ENCODE measurements at regions not wholly inside any gene's neighbourhood (a gene's known extent, or its start where the extent isn't known, plus 50 kb on each side); places are given as distances from the start of the nearest gene placed in this dataset.

GRCh38 chr4:29983890-29984289 lies 736.3 kb upstream of the PCDH7 start:
- DNase-seq (ENCODE audit: low read depth, low spot score) = no peak
- Histone ChIP-seq H3K4me2 (ENCODE audit: low read length) (no peak overlapping the region), H4K20me1 (ENCODE audit: insufficient read depth) (no peaks in the 10 kb centered on the region), H2AFZ (ENCODE audit: low read depth, low read length, poor library complexity, severe bottlenecking) (no peak overlapping the region), H3K27me3 (ENCODE audit: insufficient read depth, low read length) (no peaks in the 10 kb centered on the region), H3K4me1 (ENCODE audit: control insufficient read depth in 1 of 2, insufficient read depth in 2 of 2, low read length in 2 of 2) (no peaks in the 10 kb centered on the region), H3K4me3 (replicated peaks in 1 of 2; ENCODE audit: low read depth in 1 of 2, low read length in 2 of 2) (no peak overlapping the region), H3K9me2 (ENCODE audit: insufficient read depth) (0 out of 2 replicates have a peak, but pooled peaks cover 5% of the 10 kb centered on the region), H3K79me2 (ENCODE audit: insufficient read depth, low read length) (no peaks in the 10 kb centered on the region), H3K36me3 (ENCODE audit: control insufficient read depth in 1 of 2, insufficient read depth in 2 of 2, low read length in 2 of 2) (no peaks in the 10 kb centered on the region), H3K9me3 (ENCODE audit: control insufficient read depth in 1 of 2, insufficient read depth in 1 of 2, low read depth in 1 of 2, low read length in 2 of 2) (no peaks in the 10 kb centered on the region), H3K9ac (ENCODE audit: low read length) (no peak overlapping the region), H3K27ac (ENCODE audit: low read depth, low read length) (no peak overlapping the region)
- TF ChIP-seq ZFX (IDR thresholded peaks at IDR 0.05) (no peak), YY1 (IDR thresholded peaks at IDR 0.05; ENCODE audit: extremely low read depth, insufficient replicate concordance, low read depth, low read length) (no peak), ZBTB33 (IDR thresholded peaks at IDR 0.05; ENCODE audit: extremely low read depth, insufficient replicate concordance, low read length) (no peak), EGR1 (IDR thresholded peaks at IDR 0.05; ENCODE audit: low read depth) (no peak), POLR2A (IDR thresholded peaks at IDR 0.05; ENCODE audit: borderline replicate concordance, extremely low read depth, insufficient read depth, insufficient read length) (no peak), SP1 (IDR thresholded peaks at IDR 0.05; ENCODE audit: low read depth) (no peak), SIN3A (IDR thresholded peaks at IDR 0.05; ENCODE audit: low read depth) (no peak), CTCF (IDR thresholded peaks at IDR 0.05 in 2 of 3, conservative IDR thresholded peaks at IDR 0.05 in 1 of 3; ENCODE audit: borderline replicate concordance in 1 of 3, insufficient read depth in 1 of 3, low read depth in 2 of 3, low read length in 2 of 3) (no peak), RAD21 (IDR thresholded peaks at IDR 0.05; ENCODE audit: low read depth) (no peak), FOSL1 (IDR thresholded peaks at IDR 0.05; ENCODE audit: low read depth) (no peak), JUND (IDR thresholded peaks at IDR 0.05) (no peak), TCF7L2 (IDR thresholded peaks at IDR 0.05; ENCODE audit: borderline replicate concordance, extremely low read depth, insufficient read depth, insufficient read length) (no peak)
- intact Hi-C loops (cut with micrococcal nuclease) = no loop called here
- ATAC-seq = no peak
- ChIA-PET POLR2A (no interaction called here), RAD21 (ENCODE audit: low non-redundant PET in 1 of 2, low total read pairs in 2 of 2, uncharacterized antibody in 2 of 2, unreplicated experiment in 2 of 2) (no interaction called here), CTCF (no interaction called here)
- BruUV-seq (replicated peaks) = no TSS peak

Data from HCT116 (cell line).